ENCODE measurements at regions not wholly inside any gene's neighbourhood (a gene's known extent, or its start where the extent isn't known, plus 50 kb on each side); places are given as distances from the start of the nearest gene placed in this dataset.
"Not testable (repeated sequence)": the region's sequence is repeated elsewhere in the genome, so short reads cannot be mapped to it uniquely, and the experiment has no call there.

DNA sequence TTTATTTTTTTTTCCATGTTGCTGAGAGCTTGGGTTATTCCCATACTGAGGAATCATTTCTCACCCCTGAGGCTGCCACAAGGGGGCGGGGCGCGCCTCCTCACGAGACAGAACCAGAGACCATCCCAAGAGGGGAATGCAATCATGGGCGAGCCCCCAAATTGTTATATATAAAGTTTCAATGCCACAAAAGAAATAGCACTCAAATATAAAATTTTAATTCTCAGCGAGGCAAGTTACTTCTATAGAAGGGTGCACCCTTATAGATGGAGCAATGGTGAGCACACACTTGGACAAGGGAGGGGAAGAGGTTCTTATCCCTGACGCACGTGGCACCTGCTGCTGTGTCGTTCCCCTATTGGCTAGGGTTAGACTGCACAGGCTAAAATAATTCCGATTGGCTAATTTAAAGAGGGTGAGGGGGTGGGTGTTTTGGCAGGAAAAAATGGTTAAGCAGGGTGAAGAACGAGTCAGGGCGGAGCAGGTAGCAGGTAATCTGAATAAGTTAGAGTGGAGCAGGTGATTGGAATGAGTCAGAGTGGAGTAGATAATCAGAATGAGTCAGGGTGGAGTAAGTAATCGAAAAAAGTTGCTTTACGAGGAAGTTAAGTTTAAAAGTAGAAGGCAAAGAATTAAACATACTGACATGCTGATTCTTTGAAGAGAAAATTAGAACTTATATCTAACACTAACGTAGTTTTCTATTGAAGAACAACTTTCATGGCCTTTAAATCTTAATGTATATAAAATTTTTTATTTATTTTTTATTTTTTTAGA lies 177.5 kb downstream of the MTCL1 start:
- ChIA-PET POLR2A (no interaction called here), CTCF (no interaction called here)
- Mint-ChIP-seq H3K27ac (no peak overlapping the region), H3K4me1 (ENCODE audit: low read depth) (no peaks in the 10 kb centered on the region), H3K4me3 (no peak overlapping the region), H3K36me3 (ENCODE audit: low read depth) (peaks cover 2% of the 10 kb centered on the region), H3K9me3 (peaks cover 17% of the 10 kb centered on the region), H3K27me3 (no peaks in the 10 kb centered on the region)
- peak; percentile 36 for DNase-seq
- intact Hi-C loops (cut with micrococcal nuclease) = no loop called here
- TF ChIP-seq, protein P1, sequence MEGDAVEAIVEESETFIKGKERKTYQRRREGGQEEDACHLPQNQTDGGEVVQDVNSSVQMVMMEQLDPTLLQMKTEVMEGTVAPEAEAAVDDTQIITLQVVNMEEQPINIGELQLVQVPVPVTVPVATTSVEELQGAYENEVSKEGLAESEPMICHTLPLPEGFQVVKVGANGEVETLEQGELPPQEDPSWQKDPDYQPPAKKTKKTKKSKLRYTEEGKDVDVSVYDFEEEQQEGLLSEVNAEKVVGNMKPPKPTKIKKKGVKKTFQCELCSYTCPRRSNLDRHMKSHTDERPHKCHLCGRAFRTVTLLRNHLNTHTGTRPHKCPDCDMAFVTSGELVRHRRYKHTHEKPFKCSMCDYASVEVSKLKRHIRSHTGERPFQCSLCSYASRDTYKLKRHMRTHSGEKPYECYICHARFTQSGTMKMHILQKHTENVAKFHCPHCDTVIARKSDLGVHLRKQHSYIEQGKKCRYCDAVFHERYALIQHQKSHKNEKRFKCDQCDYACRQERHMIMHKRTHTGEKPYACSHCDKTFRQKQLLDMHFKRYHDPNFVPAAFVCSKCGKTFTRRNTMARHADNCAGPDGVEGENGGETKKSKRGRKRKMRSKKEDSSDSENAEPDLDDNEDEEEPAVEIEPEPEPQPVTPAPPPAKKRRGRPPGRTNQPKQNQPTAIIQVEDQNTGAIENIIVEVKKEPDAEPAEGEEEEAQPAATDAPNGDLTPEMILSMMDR (IDR thresholded peaks at IDR 0.05) = no peak
- no peak for ATAC-seq

DNA sequence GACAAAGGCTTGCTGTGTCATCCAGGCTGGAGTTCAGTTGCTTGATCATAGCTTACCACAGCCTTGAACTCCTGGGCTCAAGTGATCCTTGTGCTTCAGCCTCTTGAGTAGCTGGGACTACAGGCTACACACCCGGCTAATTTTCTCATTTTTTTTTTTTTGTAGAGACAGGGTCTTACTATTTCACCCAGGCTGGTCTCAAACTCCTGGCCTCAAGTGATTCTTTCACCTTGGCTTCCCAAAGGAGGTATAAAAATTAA lies 178.0 kb downstream of the MTCL1 start:
- no peak overlapping the region for H3K27ac Mint-ChIP-seq
- DNase-seq (no peak), ATAC-seq (no peak)
- CTCF ChIA-PET = no interaction called here
- H3K36me3 Mint-ChIP-seq (ENCODE audit: low read depth) = peaks cover 2% of the 10 kb centered on the region
- H3K27me3 Mint-ChIP-seq = peaks cover 1% of the 10 kb centered on the region
- TF ChIP-seq, protein P1 (IDR thresholded peaks at IDR 0.05) = no peak
- POLR2A ChIA-PET = no interaction called here
- intact Hi-C loops (cut with micrococcal nuclease) = no loop called here
- H3K9me3 Mint-ChIP-seq = peaks cover 17% of the 10 kb centered on the region
- H3K4me3 Mint-ChIP-seq = no peak overlapping the region
- H3K4me1 Mint-ChIP-seq (ENCODE audit: low read depth) = no peaks in the 10 kb centered on the region

DNA sequence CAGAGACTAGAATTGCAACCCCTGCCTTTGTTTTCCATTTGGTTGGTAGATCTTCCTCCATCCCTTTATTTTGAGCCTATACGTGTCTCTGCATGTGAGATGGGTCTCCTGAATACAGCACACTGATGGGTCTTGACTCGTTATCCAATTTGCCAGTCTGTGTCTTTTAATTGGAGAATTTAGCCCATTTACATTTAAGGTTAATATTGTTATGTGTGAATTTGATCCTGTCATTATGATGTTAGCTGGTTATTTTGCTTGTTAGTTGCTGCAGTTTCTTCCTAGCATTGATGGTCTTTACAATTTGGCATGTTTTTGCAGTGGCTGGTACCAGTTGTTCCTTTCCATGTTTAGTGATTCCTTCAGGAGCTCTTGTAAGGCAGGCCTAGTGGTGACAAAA lies 182.5 kb downstream of the MTCL1 start:
- POLR2A ChIA-PET; H3K4me3 Mint-ChIP-seq; H3K36me3 Mint-ChIP-seq (ENCODE audit: low read depth); CTCF ChIA-PET; H3K27ac Mint-ChIP-seq; H3K27me3 Mint-ChIP-seq; DNase-seq; ATAC-seq; H3K4me1 Mint-ChIP-seq (ENCODE audit: low read depth); intact Hi-C loops (cut with micrococcal nuclease): not testable (repeated sequence)
- H3K9me3 Mint-ChIP-seq = peaks cover 11% of the 10 kb centered on the region

DNA sequence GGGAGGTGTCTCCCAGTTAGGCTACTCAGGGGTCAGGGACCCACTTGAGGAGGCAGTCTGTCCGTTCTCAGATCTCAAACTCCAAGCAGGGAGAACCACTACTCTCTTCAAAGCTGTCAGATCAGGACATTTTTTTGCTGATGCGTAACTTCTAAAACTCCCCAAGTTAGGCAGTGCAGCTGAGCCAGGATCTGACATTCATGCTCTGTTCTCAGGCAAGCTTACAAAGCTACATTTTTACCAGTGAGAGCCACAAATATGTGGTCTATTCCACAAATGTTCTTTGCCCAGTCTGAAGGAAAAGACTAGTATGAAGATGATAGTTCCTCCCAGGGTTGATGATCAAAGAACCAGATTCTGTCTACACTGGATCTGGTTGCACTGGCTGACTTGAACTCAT lies 184.1 kb downstream of the MTCL1 start:
- intact Hi-C loops (cut with micrococcal nuclease) = no loop called here
- no peaks in the 10 kb centered on the region for H3K4me1 Mint-ChIP-seq (ENCODE audit: low read depth)
- POLR2A ChIA-PET = no interaction called here

DNA sequence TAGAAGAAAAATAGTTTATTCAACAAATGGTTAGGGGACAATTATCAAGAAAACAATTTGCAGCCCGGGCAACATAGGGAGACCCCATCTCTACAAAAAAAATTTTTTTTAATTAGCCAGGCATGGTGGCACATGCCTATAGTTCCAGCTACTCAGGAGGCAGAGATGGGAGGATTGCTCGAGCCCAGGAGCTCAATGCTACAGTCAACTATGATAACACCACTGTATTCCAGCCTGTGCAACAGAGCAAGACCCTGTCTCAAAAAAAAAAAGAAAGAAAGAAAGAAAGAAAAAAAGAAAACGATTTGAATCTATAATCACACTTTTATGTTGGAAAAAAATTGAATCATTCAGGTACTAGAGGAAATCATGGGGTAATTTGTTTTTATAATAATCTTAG lies 185.1 kb downstream of the MTCL1 start:
- CTCF ChIA-PET; H3K4me1 Mint-ChIP-seq (ENCODE audit: low read depth); H3K27me3 Mint-ChIP-seq; H3K36me3 Mint-ChIP-seq (ENCODE audit: low read depth); DNase-seq; intact Hi-C loops (cut with micrococcal nuclease); H3K27ac Mint-ChIP-seq; H3K9me3 Mint-ChIP-seq; POLR2A ChIA-PET; H3K4me3 Mint-ChIP-seq; ATAC-seq: not testable (repeated sequence)

More for the DNA sequence above, 184.1 kb downstream of the MTCL1 start:
- peaks cover 1% of the 10 kb centered on the region for H3K36me3 Mint-ChIP-seq (ENCODE audit: low read depth)
- H3K4me3 Mint-ChIP-seq = no peak overlapping the region
- TF ChIP-seq, protein P1 (IDR thresholded peaks at IDR 0.05) = no peak
- peaks cover 1% of the 10 kb centered on the region for H3K27me3 Mint-ChIP-seq
- CTCF ChIA-PET = no interaction called here
- H3K27ac Mint-ChIP-seq = no peak overlapping the region
- ATAC-seq (no peak), DNase-seq (no peak)
- peaks cover 9% of the 10 kb centered on the region for H3K9me3 Mint-ChIP-seq

DNA sequence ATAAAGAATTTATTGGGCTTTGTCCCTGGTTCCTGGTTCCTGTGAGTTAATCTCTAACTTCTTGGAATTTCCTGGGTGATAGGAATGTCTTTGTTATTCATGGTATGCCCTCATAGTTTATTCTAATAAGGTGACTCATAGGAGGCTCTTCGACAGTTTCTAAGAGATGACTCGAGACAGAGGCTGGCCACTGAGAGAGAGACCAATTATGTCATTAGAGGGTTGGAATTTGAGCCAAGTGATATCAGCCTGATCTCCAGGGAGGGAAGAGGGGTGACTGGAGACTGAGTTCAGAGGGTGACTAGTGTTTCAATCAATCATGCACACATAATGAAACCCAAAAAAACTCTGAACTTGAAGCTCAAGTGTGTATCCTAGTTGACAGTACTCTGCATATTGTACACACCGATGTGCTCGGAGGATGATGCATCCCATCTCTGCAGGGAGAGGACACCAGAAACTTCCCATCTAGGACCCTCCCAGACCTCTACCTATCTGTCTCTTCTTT lies 185.7 kb downstream of the MTCL1 start:
- TF ChIP-seq, protein P1 (IDR thresholded peaks at IDR 0.05) = no peak
- no peak overlapping the region for H3K27ac Mint-ChIP-seq
- peaks cover 1% of the 10 kb centered on the region for H3K36me3 Mint-ChIP-seq (ENCODE audit: low read depth)
- H3K9me3 Mint-ChIP-seq = peaks cover 9% of the 10 kb centered on the region
- H3K4me3 Mint-ChIP-seq = no peak overlapping the region
- POLR2A ChIA-PET = no interaction called here
- CTCF ChIA-PET = no interaction called here
- H3K4me1 Mint-ChIP-seq (ENCODE audit: low read depth) = no peaks in the 10 kb centered on the region
- intact Hi-C loops (cut with micrococcal nuclease) = no loop called here
- no peak for ATAC-seq
- no peak for DNase-seq
- peaks cover 1% of the 10 kb centered on the region for H3K27me3 Mint-ChIP-seq
